ENCODE measurements at regions not wholly inside any gene's neighbourhood (a gene's known extent, or its start where the extent isn't known, plus 50 kb on each side); places are given as distances from the start of the nearest gene placed in this dataset.

- H3K27me3 ChIP-seq (ENCODE audit: low read depth): no peaks in the 10 kb centered on the region
- H3K36me3 ChIP-seq: no peaks in the 10 kb centered on the region
- no peak for TF ChIP-seq CTCF (IDR thresholded peaks at IDR 0.05)
- no peak overlapping the region for H3K27ac ChIP-seq
- no peak overlapping the region for H3K4me3 ChIP-seq
- DNase-seq: no peak
- peaks cover 4% of the 10 kb centered on the region for H3K4me1 ChIP-seq
- ATAC-seq: no peak
- intact Hi-C loops (cut with DNase I): no loop called here
- H3K9me3 ChIP-seq: no peaks in the 10 kb centered on the region
These were observed 60.8 kb upstream of the GDF10 start for GRCh38 chr10:47239211-47239610.

GRCh38 chr10:47240173-47240572 is 59.8 kb upstream of the GDF10 start:
- ATAC-seq (no peak), DNase-seq (no peak)
- Histone ChIP-seq H3K9me3 (no peaks in the 10 kb centered on the region), H3K4me1 (peaks cover 4% of the 10 kb centered on the region), H3K27me3 (ENCODE audit: low read depth) (no peaks in the 10 kb centered on the region), H3K36me3 (no peaks in the 10 kb centered on the region), H3K4me3 (no peak overlapping the region), H3K27ac (no peak overlapping the region)
- TF ChIP-seq CTCF (IDR thresholded peaks at IDR 0.05): no peak
- intact Hi-C loops (cut with DNase I): no loop called here

- Histone ChIP-seq H3K27ac (no peak overlapping the region), H3K9me3 (no peaks in the 10 kb centered on the region), H3K27me3 (ENCODE audit: low read depth) (no peaks in the 10 kb centered on the region), H3K4me3 (no peak overlapping the region), H3K36me3 (no peaks in the 10 kb centered on the region), H3K4me1 (peaks cover 4% of the 10 kb centered on the region)
- intact Hi-C loops (cut with DNase I): no loop called here
- ATAC-seq: no peak
- TF ChIP-seq CTCF (IDR thresholded peaks at IDR 0.05): no peak
- no peak for DNase-seq
These were observed 58.7 kb upstream of the GDF10 start for GRCh38 chr10:47241256-47241655.

GRCh38 chr10:47241946-47242867 is 57.8 kb upstream of the GDF10 start:
- no peak for TF ChIP-seq CTCF (IDR thresholded peaks at IDR 0.05)
- no peak overlapping the region for H3K27ac ChIP-seq
- H3K4me1 ChIP-seq: peaks cover 4% of the 10 kb centered on the region
- DNase-seq (no peak), ATAC-seq (no peak)
- H3K4me3 ChIP-seq: no peak overlapping the region
- no peaks in the 10 kb centered on the region for H3K9me3 ChIP-seq
- no peaks in the 10 kb centered on the region for H3K36me3 ChIP-seq
- intact Hi-C loops (cut with DNase I): no loop called here
- H3K27me3 ChIP-seq (ENCODE audit: low read depth): no peaks in the 10 kb centered on the region

GRCh38 chr10:47243356-47243755 is 56.6 kb upstream of the GDF10 start:
- Histone ChIP-seq H3K36me3 (no peaks in the 10 kb centered on the region), H3K27me3 (ENCODE audit: low read depth) (no peaks in the 10 kb centered on the region), H3K4me1 (peaks cover 4% of the 10 kb centered on the region), H3K27ac (no peak overlapping the region), H3K4me3 (no peak overlapping the region), H3K9me3 (no peaks in the 10 kb centered on the region)
- no peak for TF ChIP-seq CTCF (IDR thresholded peaks at IDR 0.05)
- intact Hi-C loops (cut with DNase I): no loop called here
- DNase-seq (no peak), ATAC-seq (no peak)
